ENCODE measurements at regions not wholly inside any gene's neighbourhood (a gene's known extent, or its start where the extent isn't known, plus 50 kb on each side); places are given as distances from the start of the nearest gene placed in this dataset.

DNA sequence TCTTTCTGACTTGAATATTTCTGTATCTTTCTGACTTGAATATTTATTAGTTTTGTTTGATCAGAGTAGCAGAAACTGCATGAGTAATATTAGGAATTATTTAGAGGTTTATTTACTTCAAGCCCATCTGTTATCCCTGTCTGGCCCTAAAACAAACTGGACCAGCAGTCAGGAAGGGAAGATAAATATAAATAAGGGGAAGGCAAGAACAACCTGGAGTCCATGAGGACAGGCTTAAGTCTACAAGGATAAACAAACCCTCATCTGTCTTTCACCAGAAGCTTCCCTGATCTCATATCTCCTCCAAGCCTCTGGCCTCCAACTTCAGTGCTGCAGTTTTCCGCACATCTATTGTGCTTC, 524.9 kb downstream of the CENPC start:
- ChIA-PET POLR2A (no interaction called here), CTCF (interaction anchor here (0.6 kb wide), 1 partner anchor 9 kb away, joined by 4 read pairs; no protein-coding TSS in a partner anchor)
- no peaks in the 10 kb centered on the region for H3K27me3 Mint-ChIP-seq (ENCODE audit: insufficient read depth, unreplicated experiment)
- no peak overlapping the region for H3K4me3 Mint-ChIP-seq (ENCODE audit: unreplicated experiment)
- intact Hi-C loops (cut with micrococcal nuclease), result no loop called here
- no TSS peak for BruUV-seq (replicated peaks)
- H3K4me1 Mint-ChIP-seq (ENCODE audit: insufficient read depth, unreplicated experiment), result peaks cover 5% of the 10 kb centered on the region
- DNase-seq (ENCODE audit: unreplicated experiment), result no peak
- no peaks in the 10 kb centered on the region for H3K36me3 Mint-ChIP-seq (ENCODE audit: insufficient read depth, unreplicated experiment)
- H3K9me3 Mint-ChIP-seq (ENCODE audit: unreplicated experiment), result peaks cover 7% of the 10 kb centered on the region
- TF ChIP-seq, protein P1, sequence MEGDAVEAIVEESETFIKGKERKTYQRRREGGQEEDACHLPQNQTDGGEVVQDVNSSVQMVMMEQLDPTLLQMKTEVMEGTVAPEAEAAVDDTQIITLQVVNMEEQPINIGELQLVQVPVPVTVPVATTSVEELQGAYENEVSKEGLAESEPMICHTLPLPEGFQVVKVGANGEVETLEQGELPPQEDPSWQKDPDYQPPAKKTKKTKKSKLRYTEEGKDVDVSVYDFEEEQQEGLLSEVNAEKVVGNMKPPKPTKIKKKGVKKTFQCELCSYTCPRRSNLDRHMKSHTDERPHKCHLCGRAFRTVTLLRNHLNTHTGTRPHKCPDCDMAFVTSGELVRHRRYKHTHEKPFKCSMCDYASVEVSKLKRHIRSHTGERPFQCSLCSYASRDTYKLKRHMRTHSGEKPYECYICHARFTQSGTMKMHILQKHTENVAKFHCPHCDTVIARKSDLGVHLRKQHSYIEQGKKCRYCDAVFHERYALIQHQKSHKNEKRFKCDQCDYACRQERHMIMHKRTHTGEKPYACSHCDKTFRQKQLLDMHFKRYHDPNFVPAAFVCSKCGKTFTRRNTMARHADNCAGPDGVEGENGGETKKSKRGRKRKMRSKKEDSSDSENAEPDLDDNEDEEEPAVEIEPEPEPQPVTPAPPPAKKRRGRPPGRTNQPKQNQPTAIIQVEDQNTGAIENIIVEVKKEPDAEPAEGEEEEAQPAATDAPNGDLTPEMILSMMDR (IDR thresholded peaks at IDR 0.05; ENCODE audit: unreplicated experiment), result no peak
- H3K27ac Mint-ChIP-seq (ENCODE audit: low read depth, unreplicated experiment), result no peak overlapping the region

DNA sequence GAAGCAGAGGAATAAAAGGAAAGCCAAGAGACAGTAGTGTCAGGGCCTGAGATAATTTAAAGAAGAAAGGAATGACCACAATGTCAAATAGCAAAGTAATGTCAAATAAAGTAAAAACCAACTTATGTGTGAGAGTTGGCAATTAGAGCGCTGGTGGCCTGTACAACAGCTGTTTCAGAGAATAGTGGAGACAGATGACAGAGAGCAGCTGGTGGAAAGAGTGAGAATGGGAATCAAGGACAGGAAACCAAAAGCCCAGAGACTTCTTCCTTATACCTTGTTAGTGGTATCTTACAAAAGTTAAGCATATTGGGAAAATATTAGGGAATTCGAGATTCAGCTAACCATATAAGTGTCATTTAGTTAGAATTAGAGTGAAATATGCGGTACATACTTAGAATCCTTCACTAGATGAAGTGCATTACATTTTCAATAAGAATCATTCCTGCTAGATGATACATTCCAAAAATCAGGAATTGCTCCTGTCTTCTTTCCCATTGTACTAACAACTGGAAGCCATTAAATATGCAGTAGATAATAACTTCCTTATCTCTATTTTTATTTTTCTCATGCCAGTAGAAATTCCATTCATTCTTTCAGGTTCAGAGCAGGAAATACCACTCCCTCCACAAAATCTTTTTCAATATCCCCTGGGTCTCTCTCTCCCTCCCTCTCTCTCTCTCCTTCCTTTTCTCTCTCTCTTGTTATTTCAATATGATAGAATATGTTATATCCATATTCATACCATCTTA, 525.4 kb downstream of the CENPC start:
- ChIA-PET CTCF (interaction anchor here (0.6 kb wide), 1 partner anchor 9 kb away, joined by 4 read pairs; no protein-coding TSS in a partner anchor), POLR2A (no interaction called here)
- H3K9me3 Mint-ChIP-seq (ENCODE audit: unreplicated experiment), result peaks cover 11% of the 10 kb centered on the region
- no peaks in the 10 kb centered on the region for H3K27me3 Mint-ChIP-seq (ENCODE audit: insufficient read depth, unreplicated experiment)
- TF ChIP-seq, protein P1 (IDR thresholded peaks at IDR 0.05; ENCODE audit: unreplicated experiment), result no peak
- H3K27ac Mint-ChIP-seq (ENCODE audit: low read depth, unreplicated experiment), result no peak overlapping the region
- H3K36me3 Mint-ChIP-seq (ENCODE audit: insufficient read depth, unreplicated experiment), result no peaks in the 10 kb centered on the region
- no TSS peak for BruUV-seq (replicated peaks)
- intact Hi-C loops (cut with micrococcal nuclease), result no loop called here
- DNase-seq (ENCODE audit: unreplicated experiment), result no peak
- peaks cover 5% of the 10 kb centered on the region for H3K4me1 Mint-ChIP-seq (ENCODE audit: insufficient read depth, unreplicated experiment)
- H3K4me3 Mint-ChIP-seq (ENCODE audit: unreplicated experiment), result no peak overlapping the region

- H3K27ac Mint-ChIP-seq (ENCODE audit: low read depth, unreplicated experiment), result no peak overlapping the region
- POLR2A ChIA-PET, result no interaction called here
- no peaks in the 10 kb centered on the region for H3K27me3 Mint-ChIP-seq (ENCODE audit: insufficient read depth, unreplicated experiment)
- H3K9me3 Mint-ChIP-seq (ENCODE audit: unreplicated experiment), result peaks cover 21% of the 10 kb centered on the region
- TF ChIP-seq, protein P1 (IDR thresholded peaks at IDR 0.05; ENCODE audit: unreplicated experiment), result no peak
- no peak for DNase-seq (ENCODE audit: unreplicated experiment)
- H3K36me3 Mint-ChIP-seq (ENCODE audit: insufficient read depth, unreplicated experiment), result no peaks in the 10 kb centered on the region
- no peak overlapping the region for H3K4me3 Mint-ChIP-seq (ENCODE audit: unreplicated experiment)
- intact Hi-C loops (cut with micrococcal nuclease), result no loop called here
- CTCF ChIA-PET, result no interaction called here
- no peaks in the 10 kb centered on the region for H3K4me1 Mint-ChIP-seq (ENCODE audit: insufficient read depth, unreplicated experiment)
- BruUV-seq (replicated peaks), result no TSS peak
Observed at GRCh38 chr4:67014592-67014991, 530.7 kb downstream of the CENPC start.

- Mint-ChIP-seq H3K27ac (ENCODE audit: low read depth, unreplicated experiment) (no peak overlapping the region), H3K36me3 (ENCODE audit: insufficient read depth, unreplicated experiment) (no peaks in the 10 kb centered on the region), H3K4me3 (ENCODE audit: unreplicated experiment) (no peak overlapping the region), H3K9me3 (ENCODE audit: unreplicated experiment) (no peaks in the 10 kb centered on the region), H3K4me1 (ENCODE audit: insufficient read depth, unreplicated experiment) (no peaks in the 10 kb centered on the region), H3K27me3 (ENCODE audit: insufficient read depth, unreplicated experiment) (no peaks in the 10 kb centered on the region)
- TF ChIP-seq, protein P1 (IDR thresholded peaks at IDR 0.05; ENCODE audit: unreplicated experiment), result no peak
- BruUV-seq (replicated peaks), result no TSS peak
- ChIA-PET CTCF (no interaction called here), POLR2A (no interaction called here)
- intact Hi-C loops (cut with micrococcal nuclease), result no loop called here
- DNase-seq (ENCODE audit: unreplicated experiment), result no peak
Observed at GRCh38 chr4:67006791-67007190, 538.5 kb downstream of the CENPC start.
